VCaP (cell line): ENCODE measurements at regions not wholly inside any gene's neighbourhood (a gene's known extent, or its start where the extent isn't known, plus 50 kb on each side); places are given as distances from the start of the nearest gene placed in this dataset.

Experiments used
- H3K27ac ChIP-seq: fragments of 450-650 bp; 2 replicates; pipeline ENCODE4 v1.5.1; 2017
- CTCF ChIP-seq: fragments of 450-650 bp; conservative IDR thresholded peaks from 2 replicates; pipeline ENCODE4 v1.5.1; 2017; ENCODE audit warnings: mild to moderate bottlenecking, moderate library complexity

- TF ChIP-seq CTCF, result no peak
- no peak overlapping the region for H3K27ac ChIP-seq
Measured at GRCh38 chr2:52222128-52222527, 1190.2 kb upstream of the NRXN1 start.

GRCh38 chr2:52220393-52220792 lies 1188.5 kb upstream of the NRXN1 start:
- TF ChIP-seq CTCF, result no peak
- H3K27ac ChIP-seq, result no peak overlapping the region

GRCh38 chr2:52210611-52211010 lies 1178.7 kb upstream of the NRXN1 start:
- no peak overlapping the region for H3K27ac ChIP-seq
- TF ChIP-seq CTCF, result no peak

GRCh38 chr2:52210161-52210560 lies 1178.2 kb upstream of the NRXN1 start:
- H3K27ac ChIP-seq, result no peak overlapping the region
- TF ChIP-seq CTCF, result no peak

GRCh38 chr2:52194342-52194741 lies 1162.4 kb upstream of the NRXN1 start:
- TF ChIP-seq CTCF, result no peak
- H3K27ac ChIP-seq, result no peak overlapping the region

- TF ChIP-seq CTCF, result no peak
- no peak overlapping the region for H3K27ac ChIP-seq
Measured at GRCh38 chr2:52193804-52194203, 1161.9 kb upstream of the NRXN1 start.

GRCh38 chr2:52192656-52193055 lies 1160.7 kb upstream of the NRXN1 start:
- no peak for TF ChIP-seq CTCF
- H3K27ac ChIP-seq, result no peak overlapping the region

- no peak overlapping the region for H3K27ac ChIP-seq
- no peak for TF ChIP-seq CTCF
Measured at GRCh38 chr2:52181080-52181479, 1149.1 kb upstream of the NRXN1 start.
